Liver (tissue), 8 donors: ENCODE measurements at regions not wholly inside any gene's neighbourhood (a gene's known extent, or its start where the extent isn't known, plus 50 kb on each side); places are given as distances from the start of the nearest gene placed in this dataset.
"Not testable (repeated sequence)": the region's sequence is repeated elsewhere in the genome, so short reads cannot be mapped to it uniquely, and the experiment has no call there.

Experiments used
- DNase-seq: peaks from one replicate; pipeline ENCODE4 v3.0.0-alpha.2; 2017; ENCODE audit warnings: low spot score
- H3K27ac ChIP-seq, 2 donors: one replicate each; pipeline ENCODE4 v1.7.0; 2013; ENCODE audit warnings: inconsistent platforms in 2 of 2, low read length in 2 of 2, control low read depth in 1 of 2, low read depth in 1 of 2, mild to moderate bottlenecking in 1 of 2
- H3K27me3 ChIP-seq, 4 donors: one replicate each; pipeline versions ENCODE4 v1.6.1 to v1.7.0; 2013; ENCODE audit warnings: low read length in 3 of 4, inconsistent platforms in 1 of 4, mild to moderate bottlenecking in 1 of 4, moderate library complexity in 1 of 4; ENCODE audit not compliant: control insufficient read depth in 4 of 4, insufficient read depth in 4 of 4
- H3K36me3 ChIP-seq, 4 donors: one replicate each; pipeline versions ENCODE4 v1.6.1 to v1.7.0; 2013; ENCODE audit warnings: low read length in 3 of 4, mild to moderate bottlenecking in 3 of 4, low read depth in 1 of 4, moderate library complexity in 1 of 4; ENCODE audit not compliant: control insufficient read depth in 4 of 4, insufficient read depth in 3 of 4
- H3K4me1 ChIP-seq, 4 donors: one replicate each; pipeline versions ENCODE4 v1.6.1 to v1.7.0; 2013; ENCODE audit warnings: low read length in 3 of 4, mild to moderate bottlenecking in 3 of 4, moderate library complexity in 1 of 4; ENCODE audit not compliant: control insufficient read depth in 4 of 4, insufficient read depth in 4 of 4
- H3K4me3 ChIP-seq, 3 donors: one replicate each; pipeline versions ENCODE4 v1.6.1 to v1.7.0; 2013; ENCODE audit warnings: low read length in 3 of 3, control low read depth in 1 of 3, low read depth in 1 of 3, mild to moderate bottlenecking in 1 of 3
- H3K9ac ChIP-seq, 2 donors: one replicate each; pipeline ENCODE4 v1.7.0; 2013; ENCODE audit warnings: low read length in 2 of 2, mild to moderate bottlenecking in 2 of 2, moderate library complexity in 2 of 2, control low read depth in 1 of 2, low read depth in 1 of 2
- H3K9me3 ChIP-seq, 4 donors: one replicate each; pipeline versions ENCODE4 v1.6.1 to v1.7.0; 2013; ENCODE audit warnings: low read length in 3 of 4; ENCODE audit not compliant: control insufficient read depth in 4 of 4
- ATF3 ChIP-seq: IDR thresholded peaks from 2 replicates; pipeline ENCODE4 v1.6.1; 2016; ENCODE audit warnings: antibody characterized with exemption
- CTCF ChIP-seq: fragments of 150-350 bp; IDR thresholded peaks from 2 replicates; pipeline ENCODE4 v1.5.1; 2017; ENCODE audit warnings: improper control_type of control experiment, low read depth, low read length; ENCODE audit not compliant: missing input control
- EGR1 ChIP-seq, 2 donors: IDR thresholded peaks; 2 replicates each; pipeline ENCODE4 v1.6.1; 2016 to 2018; ENCODE audit warnings: antibody characterized with exemption in 2 of 2, low read depth in 2 of 2
- FOXA2 ChIP-seq: IDR thresholded peaks from 2 replicates; pipeline ENCODE4 v1.6.1; 2016; ENCODE audit warnings: antibody characterized with exemption
- GABPA ChIP-seq, 2 donors: IDR thresholded peaks in 1 of 2; conservative IDR thresholded peaks in 1 of 2; 2 replicates each; pipeline ENCODE4 v1.6.1; 2016; ENCODE audit warnings: antibody characterized with exemption in 2 of 2, mild to moderate bottlenecking in 1 of 2, moderate library complexity in 1 of 2
- HNF4A ChIP-seq, 2 donors: conservative IDR thresholded peaks; 2 replicates each; pipeline ENCODE4 v1.6.1; 2016; ENCODE audit warnings: antibody characterized with exemption in 2 of 2, mild to moderate bottlenecking in 2 of 2
- HNF4G ChIP-seq: IDR thresholded peaks from 2 replicates; pipeline ENCODE4 v1.6.1; 2016; ENCODE audit warnings: antibody characterized with exemption
- JUND ChIP-seq, 2 donors: IDR thresholded peaks; 2 replicates each; pipeline ENCODE4 v1.6.1; 2016; ENCODE audit warnings: antibody characterized with exemption in 2 of 2
- MAX ChIP-seq: IDR thresholded peaks from 2 replicates; pipeline ENCODE4 v1.6.1; 2016; ENCODE audit warnings: antibody characterized with exemption
- NR2F2 ChIP-seq: IDR thresholded peaks from 2 replicates; pipeline ENCODE4 v1.6.1; 2016; ENCODE audit warnings: antibody characterized with exemption
- RAD21 ChIP-seq, 2 donors: IDR thresholded peaks; 2 replicates each; pipeline ENCODE4 v1.6.1; 2016; ENCODE audit warnings: antibody characterized with exemption in 2 of 2, mild to moderate bottlenecking in 2 of 2
- TAF1 ChIP-seq: conservative IDR thresholded peaks from 2 replicates; pipeline ENCODE4 v1.6.1; 2016; ENCODE audit warnings: antibody characterized with exemption, mild to moderate bottlenecking
- YY1 ChIP-seq: IDR thresholded peaks from 2 replicates; pipeline ENCODE4 v1.6.1; 2016; ENCODE audit warnings: antibody characterized with exemption, mild to moderate bottlenecking
- ZBTB33 ChIP-seq: IDR thresholded peaks from 2 replicates; pipeline ENCODE4 v1.6.1; 2016; ENCODE audit warnings: antibody characterized with exemption
- WGBS: extraction: QIAGEN DNeasy Blood & Tissue Kit; methylation state at CpG from one replicate; pipeline ENCODE4 v1.1.7; 2013; 5-methylcytosine and 5-hydroxymethylcytosine counted together
- donor health status: healthy.
- donor health status: healthy.
- donor health status: healthy.
- donor health status: healthy.
- donor health status: healthy.

GRCh38 chr4:149183638-149184037, 632.0 kb downstream of the IQCM start:
- Histone ChIP-seq H3K9ac (no peak overlapping the region), H3K27me3 (peaks cover 0 to 3% (median 0%) of the 10 kb centered on the region in 4 donors), H3K4me3 (no peak overlapping the region), H3K9me3 (no peaks in the 10 kb centered on the region), H3K36me3 (no peaks in the 10 kb centered on the region), H3K27ac (no peak overlapping the region), H3K4me1 (no peaks in the 10 kb centered on the region)
- no peak for DNase-seq
- 81% methylated on average over 1 of the region's 1 CpG for WGBS
- TF ChIP-seq ZBTB33 = no peak
- TF ChIP-seq GABPA (IDR thresholded peaks at IDR 0.05 in 1 of 2, conservative IDR thresholded peaks at IDR 0.05 in 1 of 2) = no peak
- TF ChIP-seq CTCF = no peak
- TF ChIP-seq TAF1 = no peak
- no peak for TF ChIP-seq JUND (IDR thresholded peaks at IDR 0.05)
- TF ChIP-seq YY1 = no peak
- no peak for TF ChIP-seq HNF4A (conservative IDR thresholded peaks at IDR 0.05)
- no peak for TF ChIP-seq HNF4G

- not testable (repeated sequence) for H3K36me3 ChIP-seq, H3K27ac ChIP-seq, H3K27me3 ChIP-seq, DNase-seq, H3K4me1 ChIP-seq, H3K4me3 ChIP-seq, H3K9me3 ChIP-seq, H3K9ac ChIP-seq
- 71% methylated on average over 2 of the region's 2 CpGs for WGBS
These were observed 634.2 kb downstream of the IQCM start for GRCh38 chr4:149181459-149181858.

GRCh38 chr4:149176039-149176438, 639.6 kb downstream of the IQCM start:
- WGBS = 28% methylated on average over 5 of the region's 5 CpGs
- no peaks in the 10 kb centered on the region for H3K4me1 ChIP-seq
- no peak overlapping the region for H3K27ac ChIP-seq
- TF ChIP-seq JUND (IDR thresholded peaks at IDR 0.05) (no peak), NR2F2 (no peak), CTCF (no peak), ZBTB33 (no peak), GABPA (IDR thresholded peaks at IDR 0.05 in 1 of 2, conservative IDR thresholded peaks at IDR 0.05 in 1 of 2) (no peak), ATF3 (no peak), HNF4A (conservative IDR thresholded peaks at IDR 0.05) (no peak), FOXA2 (no peak), MAX (no peak), HNF4G (no peak), EGR1 (IDR thresholded peaks at IDR 0.05; ENCODE audit: low read depth in 2 of 2) (no peak), RAD21 (IDR thresholded peaks at IDR 0.05) (no peak)
- no peak overlapping the region for H3K4me3 ChIP-seq
- H3K27me3 ChIP-seq = peaks cover 0 to 2% (median 0%) of the 10 kb centered on the region in 4 donors
- H3K36me3 ChIP-seq = no peaks in the 10 kb centered on the region
- DNase-seq = no peak
- no peaks in the 10 kb centered on the region for H3K9me3 ChIP-seq
- H3K9ac ChIP-seq = no peak overlapping the region
